CD14-positive monocyte (primary cell): ENCODE measurements at regions not wholly inside any gene's neighbourhood (a gene's known extent, or its start where the extent isn't known, plus 50 kb on each side); places are given as distances from the start of the nearest gene placed in this dataset.

Experiments
- DNase-seq, 3 donors: peaks; one replicate each; pipeline ENCODE4 v3.0.0-alpha.2; 2011 to 2022
- H2AFZ ChIP-seq: 2 replicates; pipeline ENCODE4 v1.6.0; 2012; ENCODE audit warnings: mild to moderate bottlenecking, low read depth, low read length, inconsistent platforms; ENCODE audit not compliant: insufficient read depth, poor library complexity, severe bottlenecking
- H3K27ac ChIP-seq, 2 donors: 1 replicate in 1 of 2; 2 replicates in 1 of 2; pipeline ENCODE4 v1.5.1; 2012 to 2013; ENCODE audit warnings: low read length in 2 of 2, control low read depth in 1 of 2, inconsistent platforms in 1 of 2, low read depth in 1 of 2, mild to moderate bottlenecking in 1 of 2
- H3K27me3 ChIP-seq, 2 donors: one replicate each; pipeline versions ENCODE4 v1.6.0 to v1.6.1; 2011 to 2013; ENCODE audit warnings: low read length in 2 of 2; ENCODE audit not compliant: control insufficient read depth in 2 of 2, insufficient read depth in 2 of 2
- H3K36me3 ChIP-seq, 2 donors: replicated peaks in 1 of 2; 1 replicate in 1 of 2; 2 replicates in 1 of 2; pipeline versions ENCODE4 v1.5.1 to v1.6.1; 2012 to 2013; ENCODE audit warnings: low read length in 2 of 2, control low read depth in 1 of 2, inconsistent platforms in 1 of 2, mild to moderate bottlenecking in 1 of 2; ENCODE audit not compliant: insufficient read depth in 2 of 2, control insufficient read depth in 1 of 2
- H3K4me1 ChIP-seq, 2 donors: 1 replicate in 1 of 2; 2 replicates in 1 of 2; pipeline versions ENCODE4 v1.5.1 to v1.6.1; 2012 to 2013; ENCODE audit warnings: low read length in 2 of 2, control low read depth in 1 of 2, inconsistent platforms in 1 of 2, mild to moderate bottlenecking in 1 of 2, moderate library complexity in 1 of 2; ENCODE audit not compliant: insufficient read depth in 2 of 2, control insufficient read depth in 1 of 2
- H3K4me2 ChIP-seq: replicated peaks from 2 replicates; pipeline ENCODE3; 2012; ENCODE audit warnings: low read length, moderate library complexity, mild to moderate bottlenecking; ENCODE audit not compliant: poor library complexity, severe bottlenecking; ENCODE audit errors: extremely low read depth
- H3K4me3 ChIP-seq, 3 experiments: fragments of 200-600 bp in 1 of 3; sonication (generic) in 1 of 3; replicated peaks in 1 of 3; 1 replicate in 2 of 3; 2 replicates in 1 of 3; pipeline ENCODE4 v1.5.1; 2011 to 2013; ENCODE audit warnings: low read length in 3 of 3, mild to moderate bottlenecking in 3 of 3, control low read depth in 2 of 3, low read depth in 2 of 3, inconsistent platforms in 1 of 3, moderate library complexity in 1 of 3
- H3K79me2 ChIP-seq: 2 replicates; pipeline ENCODE4 v1.6.0; 2012; ENCODE audit warnings: mild to moderate bottlenecking, control low read depth, inconsistent platforms, low read length, moderate library complexity; ENCODE audit not compliant: insufficient read depth
- H3K9ac ChIP-seq: 2 replicates; pipeline ENCODE4 v1.6.0; 2017; ENCODE audit warnings: low read length, mild to moderate bottlenecking; ENCODE audit not compliant: insufficient read depth, poor library complexity, severe bottlenecking
- H3K9me3 ChIP-seq, 2 donors: replicated peaks in 1 of 2; 1 replicate in 1 of 2; 2 replicates in 1 of 2; pipeline versions ENCODE4 v1.5.1 to v1.6.1; 2012 to 2013; ENCODE audit warnings: low read length in 2 of 2, control low read depth in 1 of 2; ENCODE audit not compliant: control insufficient read depth in 1 of 2, insufficient read depth in 1 of 2
- H4K20me1 ChIP-seq: 2 replicates; pipeline ENCODE4 v1.6.0; 2012; ENCODE audit warnings: mild to moderate bottlenecking, low read length, control low read depth, moderate library complexity; ENCODE audit not compliant: insufficient read depth
- H3K27ac Mint-ChIP-seq, 7 donors: one replicate each; pipeline ENCODE4 v1.8.0; 2020; ENCODE audit warnings: mild to moderate bottlenecking in 7 of 7, mixed read lengths in 7 of 7, moderate library complexity in 6 of 7, inconsistent platforms in 2 of 7
- H3K27me3 Mint-ChIP-seq, 3 donors: one replicate each; pipeline ENCODE4 v1.8.0; 2021 to 2022; ENCODE audit warnings: low read depth in 3 of 3, mild to moderate bottlenecking in 3 of 3, mixed read lengths in 3 of 3, moderate library complexity in 3 of 3, inconsistent platforms in 1 of 3
- H3K36me3 Mint-ChIP-seq, 2 donors: one replicate each; pipeline ENCODE4 v1.8.0; 2020; ENCODE audit warnings: mixed read lengths in 2 of 2, inconsistent platforms in 1 of 2, mild to moderate bottlenecking in 1 of 2
- H3K4me1 Mint-ChIP-seq: one replicate; pipeline ENCODE4 v1.8.0; 2020; ENCODE audit warnings: mild to moderate bottlenecking, mixed read lengths
- H3K4me3 Mint-ChIP-seq, 2 donors: one replicate each; pipeline ENCODE4 v1.8.0; 2020; ENCODE audit warnings: mild to moderate bottlenecking in 2 of 2, mixed read lengths in 2 of 2, moderate library complexity in 1 of 2
- H3K9me3 Mint-ChIP-seq, 7 donors: one replicate each; pipeline ENCODE4 v1.8.0; 2020 to 2022; ENCODE audit warnings: mixed read lengths in 7 of 7, mild to moderate bottlenecking in 6 of 7, moderate library complexity in 6 of 7, inconsistent platforms in 2 of 7
- WGBS: methylation state at CpG from one replicate; pipeline ENCODE4 v1.1.5; 2013; ENCODE audit warnings: missing lambda C conversion rate; ENCODE audit not compliant: insufficient coverage; 5-methylcytosine and 5-hydroxymethylcytosine counted together
- intact Hi-C, 2 donors: fragments of 100-400 bp; cut with micrococcal nuclease; formaldehyde crosslinking; loops; one replicate each; pipeline versions ENCODE4 v1.15.0 to v1.15.1; 2023
- TF ChIP-seq, protein P1 (sequence below): fragments of 200-600 bp; IDR thresholded peaks from one replicate; pipeline ENCODE4 v1.8.0; 2022; ENCODE audit warnings: antibody characterized with exemption, mild to moderate bottlenecking

DNA sequence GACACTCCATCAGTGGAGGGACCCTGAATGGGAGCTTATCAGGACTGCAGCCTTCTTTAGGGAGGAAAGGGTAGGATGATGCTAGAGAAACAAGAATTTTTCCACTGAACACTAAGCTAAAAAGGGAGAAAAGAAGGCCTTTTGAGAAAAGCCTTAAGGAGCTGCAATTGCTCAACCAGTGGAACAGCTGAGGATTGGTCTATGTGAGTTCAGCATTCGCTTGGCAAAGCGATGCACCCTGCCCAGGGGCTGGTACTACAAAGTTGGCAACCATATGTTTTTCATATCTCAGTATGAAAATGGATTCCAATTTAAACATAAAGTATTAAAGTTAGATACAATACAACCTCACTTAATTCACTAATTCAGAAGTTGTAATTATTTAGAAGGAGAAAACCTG lies 117.8 kb upstream of the FAM20A start:
- Histone ChIP-seq H3K27ac (no peak overlapping the region), H3K36me3 (no peaks in the 10 kb centered on the region), H3K4me3 (no peak overlapping the region), H3K4me1 (no peaks in the 10 kb centered on the region), H3K79me2 (no peaks in the 10 kb centered on the region), H4K20me1 (no peaks in the 10 kb centered on the region), H3K9ac (no peak overlapping the region), H3K27me3 (no peaks in the 10 kb centered on the region), H3K4me2 (no peak overlapping the region), H2AFZ (no peak overlapping the region), H3K9me3 (no peaks in the 10 kb centered on the region)
- H3K27me3 Mint-ChIP-seq = peaks cover 5 to 18% (median 12%) of the 10 kb centered on the region in 3 donors
- H3K4me3 Mint-ChIP-seq = no peak overlapping the region
- no peaks in the 10 kb centered on the region for H3K36me3 Mint-ChIP-seq
- TF ChIP-seq, protein P1, sequence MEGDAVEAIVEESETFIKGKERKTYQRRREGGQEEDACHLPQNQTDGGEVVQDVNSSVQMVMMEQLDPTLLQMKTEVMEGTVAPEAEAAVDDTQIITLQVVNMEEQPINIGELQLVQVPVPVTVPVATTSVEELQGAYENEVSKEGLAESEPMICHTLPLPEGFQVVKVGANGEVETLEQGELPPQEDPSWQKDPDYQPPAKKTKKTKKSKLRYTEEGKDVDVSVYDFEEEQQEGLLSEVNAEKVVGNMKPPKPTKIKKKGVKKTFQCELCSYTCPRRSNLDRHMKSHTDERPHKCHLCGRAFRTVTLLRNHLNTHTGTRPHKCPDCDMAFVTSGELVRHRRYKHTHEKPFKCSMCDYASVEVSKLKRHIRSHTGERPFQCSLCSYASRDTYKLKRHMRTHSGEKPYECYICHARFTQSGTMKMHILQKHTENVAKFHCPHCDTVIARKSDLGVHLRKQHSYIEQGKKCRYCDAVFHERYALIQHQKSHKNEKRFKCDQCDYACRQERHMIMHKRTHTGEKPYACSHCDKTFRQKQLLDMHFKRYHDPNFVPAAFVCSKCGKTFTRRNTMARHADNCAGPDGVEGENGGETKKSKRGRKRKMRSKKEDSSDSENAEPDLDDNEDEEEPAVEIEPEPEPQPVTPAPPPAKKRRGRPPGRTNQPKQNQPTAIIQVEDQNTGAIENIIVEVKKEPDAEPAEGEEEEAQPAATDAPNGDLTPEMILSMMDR = no peak
- no peak for DNase-seq
- whole genome bisulfite sequencing = no CpG with 5 or more reads among the region's 2 CpGs
- no peaks in the 10 kb centered on the region for H3K9me3 Mint-ChIP-seq
- peaks cover 3% of the 10 kb centered on the region for H3K4me1 Mint-ChIP-seq
- no peak overlapping the region for H3K27ac Mint-ChIP-seq
- intact Hi-C loops = no loop called here

DNA sequence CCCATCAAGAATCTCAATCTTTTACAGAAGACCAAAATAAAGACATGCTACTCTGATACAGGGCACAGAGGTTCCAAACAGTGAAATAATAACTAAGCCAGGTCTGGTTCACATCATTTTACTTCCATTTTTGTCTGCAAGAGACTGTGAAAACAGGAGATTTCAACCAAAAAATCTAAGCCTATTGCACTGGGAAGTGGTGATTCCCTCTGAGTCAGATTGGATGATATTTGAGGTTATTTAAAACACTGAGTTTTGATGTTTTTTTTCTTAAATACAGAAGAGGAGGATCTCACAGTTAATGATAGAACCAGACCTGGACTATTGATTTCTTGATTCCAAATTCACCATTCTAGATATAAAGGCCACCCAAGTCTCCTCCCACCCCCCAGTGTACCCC lies 117.3 kb upstream of the FAM20A start:
- intact Hi-C loops = no loop called here
- no peak for DNase-seq
- Histone ChIP-seq H3K9ac (no peak overlapping the region), H4K20me1 (no peaks in the 10 kb centered on the region), H3K27ac (no peak overlapping the region), H3K79me2 (no peaks in the 10 kb centered on the region), H3K4me2 (no peak overlapping the region), H3K4me3 (no peak overlapping the region), H3K4me1 (no peaks in the 10 kb centered on the region), H3K9me3 (no peaks in the 10 kb centered on the region), H2AFZ (no peak overlapping the region), H3K27me3 (no peaks in the 10 kb centered on the region), H3K36me3 (no peaks in the 10 kb centered on the region)
- Mint-ChIP-seq H3K4me3 (no peak overlapping the region), H3K36me3 (no peaks in the 10 kb centered on the region), H3K4me1 (peaks cover 3% of the 10 kb centered on the region), H3K27me3 (peaks cover 5 to 20% (median 13%) of the 10 kb centered on the region in 3 donors), H3K9me3 (no peaks in the 10 kb centered on the region), H3K27ac (no peak overlapping the region)
- TF ChIP-seq, protein P1 = no peak
